GM18520 (cell line): ENCODE measurements at regions not wholly inside any gene's neighbourhood (a gene's known extent, or its start where the extent isn't known, plus 50 kb on each side); places are given as distances from the start of the nearest gene placed in this dataset.
"Not testable (repeated sequence)": the region's sequence is repeated elsewhere in the genome, so short reads cannot be mapped to it uniquely, and the experiment has no call there.

Experiments
- ATAC-seq: cut with Tn5 transposase; IDR thresholded peaks from one replicate; pipeline ENCODE4 v1.9.1; 2021; ENCODE audit not compliant: unreplicated experiment

DNA sequence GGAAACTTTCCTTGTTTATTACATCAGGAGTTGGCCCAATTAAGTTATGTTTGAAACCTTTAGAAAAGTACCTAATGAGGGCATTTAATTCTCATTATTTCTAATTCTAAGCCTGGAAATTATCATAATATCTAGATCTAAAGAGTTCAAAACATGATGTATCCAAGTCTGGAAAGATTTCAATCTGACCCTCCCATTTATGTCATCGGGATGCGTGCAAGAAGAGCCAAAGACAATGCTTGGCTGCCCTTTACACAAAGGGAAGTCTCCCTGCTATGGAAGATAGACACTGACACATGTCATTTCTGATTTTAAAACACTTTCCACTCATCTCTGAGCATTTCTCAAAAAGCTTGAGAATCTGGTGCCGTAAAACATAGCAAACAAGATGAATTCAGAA is 222.4 kb downstream of the ANTXR2 start:
- no peak for ATAC-seq

DNA sequence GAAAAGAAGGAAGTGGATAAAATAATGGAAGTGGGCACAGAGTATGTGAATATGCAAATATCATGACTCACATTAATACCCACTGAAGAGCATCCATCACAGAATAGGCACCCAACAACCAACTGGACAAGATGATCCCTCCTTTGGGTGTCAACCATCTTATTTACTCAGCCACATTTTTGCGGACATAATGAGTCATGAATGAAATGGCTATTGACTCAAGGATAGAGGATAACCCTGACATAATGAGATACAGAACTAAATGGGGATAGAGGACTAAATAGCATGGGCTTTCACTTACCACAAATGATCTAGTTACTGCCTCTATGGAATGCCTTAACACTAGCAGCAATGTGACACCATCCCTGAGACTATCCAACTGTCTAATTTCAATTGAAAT is 224.7 kb downstream of the ANTXR2 start:
- no peak for ATAC-seq

- ATAC-seq: no peak
Observed at GRCh38 chr4:79847411-79847810, 225.6 kb downstream of the ANTXR2 start.

DNA sequence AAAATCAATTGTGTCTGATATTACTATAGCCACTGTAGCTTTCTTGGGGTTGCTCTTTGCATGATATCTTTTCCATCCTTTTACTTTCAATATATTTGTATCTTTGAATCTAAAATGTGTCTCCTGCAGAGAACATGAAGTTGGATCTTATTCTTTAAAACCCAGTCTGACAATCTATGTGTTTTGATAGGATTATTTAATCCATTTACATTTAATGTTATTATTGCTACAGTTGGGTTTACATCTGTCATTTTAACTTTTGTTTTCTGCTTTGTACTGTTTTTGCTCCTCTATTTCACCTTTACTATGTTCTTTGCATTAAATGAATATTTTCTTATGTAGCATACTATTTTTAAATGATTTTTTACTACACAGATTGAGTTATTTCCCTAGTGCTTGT is 230.9 kb downstream of the ANTXR2 start:
- no peak for ATAC-seq

- ATAC-seq: no peak
Observed at GRCh38 chr4:79833857-79834256, 239.2 kb downstream of the ANTXR2 start.

GRCh38 chr4:79831701-79832514 is 241.1 kb downstream of the ANTXR2 start:
- ATAC-seq: no peak

GRCh38 chr4:79831119-79831528 is 241.9 kb downstream of the ANTXR2 start:
- ATAC-seq: no peak

DNA sequence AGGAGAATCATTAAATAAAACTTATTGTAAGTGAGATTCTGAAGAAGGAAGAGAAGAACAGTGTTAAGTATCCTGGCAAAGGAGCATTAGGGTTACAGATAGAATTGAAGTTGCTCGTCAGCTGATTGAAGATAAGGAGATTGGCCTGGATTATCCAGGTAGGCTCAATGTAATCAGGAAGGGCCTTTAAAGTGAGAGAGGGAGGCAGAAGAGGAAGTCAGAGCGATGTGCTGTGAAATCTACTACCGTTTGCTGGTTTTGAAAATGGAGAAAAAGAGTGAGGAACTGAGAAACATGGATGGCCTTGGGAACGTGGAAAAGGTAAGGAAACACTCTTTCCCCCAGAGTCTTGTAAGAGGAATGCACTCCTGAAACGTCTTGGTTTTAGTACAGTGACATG is 245.7 kb downstream of the ANTXR2 start:
- ATAC-seq: no peak

DNA sequence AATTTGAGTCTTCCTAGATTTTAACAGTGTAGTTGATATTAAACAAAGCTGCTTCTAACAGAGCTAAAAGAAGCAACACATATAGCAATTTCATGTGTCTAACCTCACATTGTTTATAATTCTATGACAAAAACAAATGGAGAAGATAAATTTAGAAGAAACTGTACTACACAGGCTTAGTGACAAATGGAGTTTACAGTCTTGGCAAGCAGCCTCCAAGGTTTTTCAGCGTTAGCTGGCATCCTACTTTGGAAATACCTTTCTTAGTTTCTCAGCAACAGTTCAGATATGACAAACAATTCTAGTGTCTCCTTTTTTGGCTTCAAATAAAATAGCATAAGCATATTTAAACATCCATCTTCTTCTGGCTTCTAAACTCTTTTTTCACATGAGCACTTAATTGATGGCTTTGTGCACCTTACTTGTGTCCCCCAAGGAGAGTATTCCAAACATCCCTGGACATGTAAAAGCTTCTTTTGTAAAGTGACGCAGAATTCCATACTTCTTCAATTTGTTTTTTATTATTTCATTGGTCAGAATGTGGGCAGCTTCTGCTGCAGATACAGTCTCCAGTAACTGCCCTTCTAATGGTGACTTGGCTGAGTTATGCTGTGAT is 249.8 kb downstream of the ANTXR2 start:
- ATAC-seq: no peak

- no peak for ATAC-seq
Observed at GRCh38 chr4:79820427-79820826, 252.6 kb downstream of the ANTXR2 start.

- ATAC-seq: not testable (repeated sequence)
Observed at GRCh38 chr4:79807933-79808332, 265.1 kb downstream of the ANTXR2 start.

- ATAC-seq: no peak
Observed at GRCh38 chr4:79798047-79798446, 275.0 kb downstream of the ANTXR2 start.

GRCh38 chr4:79796948-79797347 is 276.1 kb downstream of the ANTXR2 start:
- no peak for ATAC-seq

GRCh38 chr4:79788884-79789283 is 284.1 kb downstream of the ANTXR2 start:
- ATAC-seq: no peak

GRCh38 chr4:79780129-79780528 is 292.9 kb downstream of the ANTXR2 start:
- no peak for ATAC-seq

DNA sequence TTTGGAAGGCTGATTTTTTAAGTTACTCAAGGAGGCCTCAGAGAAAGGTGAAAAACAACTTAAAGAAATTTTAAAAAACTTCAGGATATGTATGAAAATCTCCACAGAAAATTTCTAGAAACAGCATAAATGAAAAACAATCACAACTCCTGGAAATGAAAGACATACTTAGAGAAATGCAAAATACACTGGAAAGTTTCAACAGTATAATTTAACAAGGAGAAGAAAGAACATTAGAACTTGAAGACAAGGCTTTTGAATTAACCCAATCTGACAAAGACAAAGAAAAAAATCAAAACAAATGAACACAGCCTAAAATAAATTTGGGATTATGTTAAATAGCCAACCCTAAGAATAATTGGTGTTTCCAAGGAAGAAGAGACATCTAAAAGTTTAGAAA is 300.5 kb downstream of the ANTXR2 start:
- no peak for ATAC-seq

DNA sequence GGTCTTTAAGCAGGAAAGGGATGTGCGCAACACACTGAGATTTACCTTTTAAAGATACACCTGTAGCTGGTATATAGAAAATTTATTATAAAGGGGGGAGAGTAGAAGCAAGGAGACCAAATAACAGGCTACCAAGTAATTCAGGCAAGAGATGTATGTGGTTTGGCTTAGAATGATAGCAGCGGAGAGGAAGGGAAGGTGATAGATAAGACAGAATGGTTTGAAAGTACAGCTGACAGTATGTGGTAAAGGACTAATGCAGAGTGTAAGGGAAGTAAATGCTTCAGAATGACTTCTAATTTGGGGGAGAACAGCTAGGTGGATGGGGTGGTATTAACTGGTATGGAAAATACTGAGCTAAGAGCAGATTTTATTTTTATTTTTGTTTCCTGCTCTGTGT is 308.9 kb downstream of the ANTXR2 start:
- no peak for ATAC-seq

GRCh38 chr4:79763486-79764075 is 309.4 kb downstream of the ANTXR2 start:
- ATAC-seq: no peak

DNA sequence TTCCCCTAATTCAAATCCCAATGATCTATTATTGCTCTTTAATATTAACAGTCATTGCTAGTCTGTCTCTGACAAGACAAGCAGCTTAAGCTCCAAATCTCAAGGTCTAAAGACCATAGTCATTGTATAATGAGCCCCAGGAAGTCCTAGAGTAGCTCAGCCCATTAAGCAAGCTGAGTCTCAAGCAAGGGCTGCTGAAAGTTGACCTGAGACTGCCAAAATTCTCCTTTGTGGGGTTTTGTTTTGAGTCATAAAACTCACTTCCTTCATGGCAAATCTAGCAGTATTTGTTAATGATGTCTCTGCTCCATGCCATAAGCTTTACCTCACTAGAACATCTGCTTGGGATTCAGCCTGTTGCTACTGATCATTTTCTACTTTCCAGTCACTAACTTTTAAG is 313.2 kb downstream of the ANTXR2 start:
- ATAC-seq: no peak

DNA sequence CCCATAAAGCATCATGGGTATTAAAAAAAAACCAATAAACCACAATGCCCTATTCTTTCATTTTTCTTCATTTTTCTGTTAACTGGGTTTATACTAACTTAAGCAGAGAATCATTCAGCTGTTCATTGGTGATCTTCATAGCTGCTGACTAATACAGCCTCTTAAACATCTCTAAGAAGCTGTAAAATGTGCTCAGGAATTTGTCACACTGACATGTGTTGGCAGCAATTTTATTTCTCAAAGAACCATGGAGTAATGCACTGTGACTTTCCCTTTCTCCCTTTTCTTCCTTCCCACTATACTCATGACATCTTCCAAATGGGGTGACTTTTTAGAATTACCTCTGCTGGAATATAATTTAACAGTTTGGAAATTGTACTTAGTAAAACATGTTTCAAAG is 315.4 kb downstream of the ANTXR2 start:
- no peak for ATAC-seq

- no peak for ATAC-seq
Observed at GRCh38 chr4:79756140-79756895, 316.7 kb downstream of the ANTXR2 start.

DNA sequence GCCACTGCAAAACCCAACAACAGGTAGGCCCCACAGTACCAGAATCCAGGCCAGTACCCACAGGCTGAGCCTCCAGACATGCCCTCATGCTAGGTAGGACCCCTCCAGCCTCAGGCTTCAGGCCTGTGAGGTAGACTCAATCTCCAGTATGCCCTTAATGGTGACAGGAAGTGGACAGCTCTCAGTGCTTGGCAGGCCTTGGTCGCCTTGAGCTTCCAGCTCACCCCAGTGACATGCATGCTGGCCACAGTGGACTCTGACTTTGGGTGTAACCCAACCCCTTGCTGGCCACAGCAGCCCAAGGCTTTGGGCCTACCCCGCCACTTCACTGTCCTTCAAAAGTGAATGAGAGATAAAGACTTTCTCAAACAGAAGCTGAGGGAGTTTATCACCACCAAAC is 324.2 kb downstream of the ANTXR2 start:
- no peak for ATAC-seq
